Tibial nerve (tissue), 4 donors: ENCODE measurements at regions not wholly inside any gene's neighbourhood (a gene's known extent, or its start where the extent isn't known, plus 50 kb on each side); places are given as distances from the start of the nearest gene placed in this dataset.

Experiments
- EP300 ChIP-seq, 2 donors: sonication (generic); formaldehyde crosslinking; IDR thresholded peaks; one replicate each; pipeline ENCODE4 v1.6.1; 2017; ENCODE audit warnings: antibody characterized with exemption in 2 of 2, mild to moderate bottlenecking in 1 of 2
- POLR2A ChIP-seq, 2 donors: fragments of 450-650 bp; IDR thresholded peaks; one replicate each; pipeline ENCODE4 v1.6.1; 2017; ENCODE audit warnings: antibody characterized with exemption in 2 of 2, mild to moderate bottlenecking in 2 of 2, moderate library complexity in 2 of 2
- TF ChIP-seq, protein P1 (sequence below), 5 experiments: fragments of 200-600 bp in 3 of 5; fragments of 450-650 bp in 2 of 5; sonication (generic) in 3 of 5; IDR thresholded peaks; one replicate each; pipeline ENCODE4 v1.5.1; 2016 to 2019; ENCODE audit warnings: antibody characterized with exemption in 5 of 5, mild to moderate bottlenecking in 3 of 5, moderate library complexity in 2 of 5

GRCh38 chr14:29028973-29029582 lies 262.5 kb downstream of the FOXG1 start:
- TF ChIP-seq, protein P1, sequence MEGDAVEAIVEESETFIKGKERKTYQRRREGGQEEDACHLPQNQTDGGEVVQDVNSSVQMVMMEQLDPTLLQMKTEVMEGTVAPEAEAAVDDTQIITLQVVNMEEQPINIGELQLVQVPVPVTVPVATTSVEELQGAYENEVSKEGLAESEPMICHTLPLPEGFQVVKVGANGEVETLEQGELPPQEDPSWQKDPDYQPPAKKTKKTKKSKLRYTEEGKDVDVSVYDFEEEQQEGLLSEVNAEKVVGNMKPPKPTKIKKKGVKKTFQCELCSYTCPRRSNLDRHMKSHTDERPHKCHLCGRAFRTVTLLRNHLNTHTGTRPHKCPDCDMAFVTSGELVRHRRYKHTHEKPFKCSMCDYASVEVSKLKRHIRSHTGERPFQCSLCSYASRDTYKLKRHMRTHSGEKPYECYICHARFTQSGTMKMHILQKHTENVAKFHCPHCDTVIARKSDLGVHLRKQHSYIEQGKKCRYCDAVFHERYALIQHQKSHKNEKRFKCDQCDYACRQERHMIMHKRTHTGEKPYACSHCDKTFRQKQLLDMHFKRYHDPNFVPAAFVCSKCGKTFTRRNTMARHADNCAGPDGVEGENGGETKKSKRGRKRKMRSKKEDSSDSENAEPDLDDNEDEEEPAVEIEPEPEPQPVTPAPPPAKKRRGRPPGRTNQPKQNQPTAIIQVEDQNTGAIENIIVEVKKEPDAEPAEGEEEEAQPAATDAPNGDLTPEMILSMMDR (IDR thresholded peaks at IDR 0.05) = no peak
- TF ChIP-seq POLR2A (IDR thresholded peaks at IDR 0.05) = no peak
- TF ChIP-seq EP300 (IDR thresholded peaks at IDR 0.05) = no peak
